ENCODE measurements at regions not wholly inside any gene's neighbourhood (a gene's known extent, or its start where the extent isn't known, plus 50 kb on each side); places are given as distances from the start of the nearest gene placed in this dataset.

DNA sequence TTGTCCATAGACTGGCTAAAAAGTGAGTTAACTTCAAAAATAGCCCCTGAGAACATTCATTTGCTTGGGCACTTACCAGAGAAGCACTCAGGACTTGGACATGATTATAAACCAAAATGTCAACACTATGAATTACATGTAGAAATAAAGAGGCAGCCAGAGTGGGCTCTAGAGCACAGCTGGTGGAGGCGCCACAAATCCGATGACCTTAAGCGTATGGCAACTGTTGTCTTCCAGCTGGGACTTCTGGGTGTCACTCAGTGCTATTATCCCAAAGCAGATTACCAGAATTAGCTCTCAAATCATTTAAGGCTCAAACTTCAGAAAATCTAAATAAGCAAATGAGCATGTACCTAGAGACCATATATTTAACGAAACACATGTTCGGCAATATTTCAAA lies 1255.5 kb upstream of the SLC10A2 start:
- H3K27me3 ChIP-seq (ENCODE audit: control insufficient read depth, low read length), result no peaks in the 10 kb centered on the region
- no peak overlapping the region for H3K27ac ChIP-seq (ENCODE audit: low read depth, low read length)
- no peaks in the 10 kb centered on the region for H3K79me2 ChIP-seq (ENCODE audit: control insufficient read depth, low read length)
- H3K4me3 ChIP-seq (ENCODE audit: low read length), result no peak overlapping the region
- no peak for TF ChIP-seq EZH2phosphoT487 (IDR thresholded peaks at IDR 0.05; ENCODE audit: borderline replicate concordance, low read length)
- TF ChIP-seq, protein P1, sequence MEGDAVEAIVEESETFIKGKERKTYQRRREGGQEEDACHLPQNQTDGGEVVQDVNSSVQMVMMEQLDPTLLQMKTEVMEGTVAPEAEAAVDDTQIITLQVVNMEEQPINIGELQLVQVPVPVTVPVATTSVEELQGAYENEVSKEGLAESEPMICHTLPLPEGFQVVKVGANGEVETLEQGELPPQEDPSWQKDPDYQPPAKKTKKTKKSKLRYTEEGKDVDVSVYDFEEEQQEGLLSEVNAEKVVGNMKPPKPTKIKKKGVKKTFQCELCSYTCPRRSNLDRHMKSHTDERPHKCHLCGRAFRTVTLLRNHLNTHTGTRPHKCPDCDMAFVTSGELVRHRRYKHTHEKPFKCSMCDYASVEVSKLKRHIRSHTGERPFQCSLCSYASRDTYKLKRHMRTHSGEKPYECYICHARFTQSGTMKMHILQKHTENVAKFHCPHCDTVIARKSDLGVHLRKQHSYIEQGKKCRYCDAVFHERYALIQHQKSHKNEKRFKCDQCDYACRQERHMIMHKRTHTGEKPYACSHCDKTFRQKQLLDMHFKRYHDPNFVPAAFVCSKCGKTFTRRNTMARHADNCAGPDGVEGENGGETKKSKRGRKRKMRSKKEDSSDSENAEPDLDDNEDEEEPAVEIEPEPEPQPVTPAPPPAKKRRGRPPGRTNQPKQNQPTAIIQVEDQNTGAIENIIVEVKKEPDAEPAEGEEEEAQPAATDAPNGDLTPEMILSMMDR (IDR thresholded peaks at IDR 0.05; ENCODE audit: low read depth, low read length, poor library complexity, severe bottlenecking), result no peak
- H3K4me2 ChIP-seq (ENCODE audit: low read length), result no peak overlapping the region
- no peaks in the 10 kb centered on the region for H3F3A ChIP-seq (ENCODE audit: control insufficient read depth, insufficient read depth)
- no peaks in the 10 kb centered on the region for H4K20me1 ChIP-seq (ENCODE audit: control insufficient read depth, insufficient read depth, low read depth, low read length)
- H3K9me2 ChIP-seq (replicated peaks; ENCODE audit: control insufficient read depth, low read length), result no peaks in the 10 kb centered on the region
- H3K4me1 ChIP-seq (ENCODE audit: control insufficient read depth, low read length), result no peaks in the 10 kb centered on the region
- H3K36me3 ChIP-seq (ENCODE audit: control insufficient read depth, low read length), result no peaks in the 10 kb centered on the region
- H3K9me3 ChIP-seq (ENCODE audit: control insufficient read depth, insufficient read depth, low read length), result no peaks in the 10 kb centered on the region

DNA sequence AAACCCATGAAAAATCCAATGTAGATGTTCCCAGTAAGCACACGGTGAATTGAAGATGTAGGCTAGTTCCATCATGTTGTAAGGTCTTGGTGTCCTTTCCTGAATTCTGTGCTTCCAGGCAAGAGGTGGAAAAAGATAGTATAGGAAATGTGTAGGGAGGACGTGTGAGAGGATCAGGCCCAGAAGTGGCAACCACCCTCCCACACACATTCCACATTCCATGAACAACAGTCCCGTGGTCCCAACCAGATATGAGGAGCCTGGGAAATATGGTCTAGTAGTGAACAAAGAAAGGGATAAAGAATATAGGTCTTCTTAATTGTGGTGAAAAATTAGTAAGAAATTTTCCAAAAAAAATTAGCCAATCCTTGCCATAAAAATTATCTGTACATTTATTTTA lies 1254.2 kb upstream of the SLC10A2 start:
- no peak overlapping the region for H3K27ac ChIP-seq (ENCODE audit: low read depth, low read length)
- no peaks in the 10 kb centered on the region for H4K20me1 ChIP-seq (ENCODE audit: control insufficient read depth, insufficient read depth, low read depth, low read length)
- no peaks in the 10 kb centered on the region for H3K79me2 ChIP-seq (ENCODE audit: control insufficient read depth, low read length)
- no peak overlapping the region for H3K4me3 ChIP-seq (ENCODE audit: low read length)
- no peaks in the 10 kb centered on the region for H3K9me3 ChIP-seq (ENCODE audit: control insufficient read depth, insufficient read depth, low read length)
- no peak overlapping the region for H3K4me2 ChIP-seq (ENCODE audit: low read length)
- H3F3A ChIP-seq (ENCODE audit: control insufficient read depth, insufficient read depth), result no peaks in the 10 kb centered on the region
- no peaks in the 10 kb centered on the region for H3K36me3 ChIP-seq (ENCODE audit: control insufficient read depth, low read length)
- no peaks in the 10 kb centered on the region for H3K4me1 ChIP-seq (ENCODE audit: control insufficient read depth, low read length)
- TF ChIP-seq EZH2phosphoT487 (IDR thresholded peaks at IDR 0.05; ENCODE audit: borderline replicate concordance, low read length), result no peak
- TF ChIP-seq, protein P1 (IDR thresholded peaks at IDR 0.05; ENCODE audit: low read depth, low read length, poor library complexity, severe bottlenecking), result no peak
- no peaks in the 10 kb centered on the region for H3K9me2 ChIP-seq (replicated peaks; ENCODE audit: control insufficient read depth, low read length)
- no peaks in the 10 kb centered on the region for H3K27me3 ChIP-seq (ENCODE audit: control insufficient read depth, low read length)

DNA sequence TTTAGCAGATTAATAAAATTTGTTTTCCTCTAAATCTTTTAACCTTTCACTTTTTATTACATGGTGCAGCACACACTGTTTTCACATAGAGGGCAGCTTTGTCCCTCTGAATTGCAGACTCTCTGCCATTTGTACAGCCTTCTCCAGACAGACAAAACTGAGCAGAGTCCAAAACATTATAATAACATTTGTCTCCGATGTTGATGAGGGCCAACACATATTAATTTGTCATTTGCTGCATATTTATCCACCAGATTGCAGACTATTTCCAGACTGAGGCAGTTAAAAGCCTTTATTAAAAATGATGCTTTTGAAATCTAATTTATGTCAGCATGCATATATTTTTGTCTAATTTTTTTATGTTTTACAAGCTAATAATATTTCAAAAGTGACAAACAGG lies 1251.9 kb upstream of the SLC10A2 start:
- no peaks in the 10 kb centered on the region for H3F3A ChIP-seq (ENCODE audit: control insufficient read depth, insufficient read depth)
- no peaks in the 10 kb centered on the region for H3K9me2 ChIP-seq (replicated peaks; ENCODE audit: control insufficient read depth, low read length)
- no peaks in the 10 kb centered on the region for H3K27me3 ChIP-seq (ENCODE audit: control insufficient read depth, low read length)
- no peak overlapping the region for H3K4me3 ChIP-seq (ENCODE audit: low read length)
- H3K9me3 ChIP-seq (ENCODE audit: control insufficient read depth, insufficient read depth, low read length), result no peaks in the 10 kb centered on the region
- H3K36me3 ChIP-seq (ENCODE audit: control insufficient read depth, low read length), result no peaks in the 10 kb centered on the region
- no peak for TF ChIP-seq EZH2phosphoT487 (IDR thresholded peaks at IDR 0.05; ENCODE audit: borderline replicate concordance, low read length)
- TF ChIP-seq, protein P1 (IDR thresholded peaks at IDR 0.05; ENCODE audit: low read depth, low read length, poor library complexity, severe bottlenecking), result no peak
- no peaks in the 10 kb centered on the region for H3K4me1 ChIP-seq (ENCODE audit: control insufficient read depth, low read length)
- H3K79me2 ChIP-seq (ENCODE audit: control insufficient read depth, low read length), result no peaks in the 10 kb centered on the region
- H3K4me2 ChIP-seq (ENCODE audit: low read length), result no peak overlapping the region
- no peak overlapping the region for H3K27ac ChIP-seq (ENCODE audit: low read depth, low read length)
- no peaks in the 10 kb centered on the region for H4K20me1 ChIP-seq (ENCODE audit: control insufficient read depth, insufficient read depth, low read depth, low read length)

DNA sequence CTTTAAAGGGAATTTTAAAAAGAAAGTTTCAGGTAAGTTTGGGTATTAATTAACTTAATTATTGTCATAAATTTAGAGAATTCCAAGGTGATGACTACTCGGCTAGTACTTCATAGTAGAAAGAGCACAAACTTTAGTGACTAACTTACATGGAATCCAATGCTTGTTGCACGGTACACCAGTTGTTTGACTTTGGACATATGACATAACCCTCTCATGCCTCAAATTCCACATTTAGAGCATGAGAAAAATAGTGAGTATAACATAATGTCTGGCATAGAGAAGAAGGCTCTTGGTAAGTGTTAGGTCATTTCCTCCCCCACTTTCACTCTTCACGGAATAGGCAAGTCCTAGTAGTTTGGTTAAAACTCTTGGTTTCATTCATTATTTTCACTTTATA lies 1249.4 kb upstream of the SLC10A2 start:
- H3K4me3 ChIP-seq (ENCODE audit: low read length), result no peak overlapping the region
- H3K9me2 ChIP-seq (replicated peaks; ENCODE audit: control insufficient read depth, low read length), result no peaks in the 10 kb centered on the region
- no peaks in the 10 kb centered on the region for H3K9me3 ChIP-seq (ENCODE audit: control insufficient read depth, insufficient read depth, low read length)
- no peak overlapping the region for H3K4me2 ChIP-seq (ENCODE audit: low read length)
- H3K27me3 ChIP-seq (ENCODE audit: control insufficient read depth, low read length), result no peaks in the 10 kb centered on the region
- no peaks in the 10 kb centered on the region for H4K20me1 ChIP-seq (ENCODE audit: control insufficient read depth, insufficient read depth, low read depth, low read length)
- no peak overlapping the region for H3K27ac ChIP-seq (ENCODE audit: low read depth, low read length)
- no peaks in the 10 kb centered on the region for H3K79me2 ChIP-seq (ENCODE audit: control insufficient read depth, low read length)
- no peaks in the 10 kb centered on the region for H3F3A ChIP-seq (ENCODE audit: control insufficient read depth, insufficient read depth)
- H3K36me3 ChIP-seq (ENCODE audit: control insufficient read depth, low read length), result no peaks in the 10 kb centered on the region
- no peaks in the 10 kb centered on the region for H3K4me1 ChIP-seq (ENCODE audit: control insufficient read depth, low read length)
- TF ChIP-seq, protein P1 (IDR thresholded peaks at IDR 0.05; ENCODE audit: low read depth, low read length, poor library complexity, severe bottlenecking), result no peak
- TF ChIP-seq EZH2phosphoT487 (IDR thresholded peaks at IDR 0.05; ENCODE audit: borderline replicate concordance, low read length), result no peak
